ENCODE measurements at regions not wholly inside any gene's neighbourhood (a gene's known extent, or its start where the extent isn't known, plus 50 kb on each side); places are given as distances from the start of the nearest gene placed in this dataset.

DNA sequence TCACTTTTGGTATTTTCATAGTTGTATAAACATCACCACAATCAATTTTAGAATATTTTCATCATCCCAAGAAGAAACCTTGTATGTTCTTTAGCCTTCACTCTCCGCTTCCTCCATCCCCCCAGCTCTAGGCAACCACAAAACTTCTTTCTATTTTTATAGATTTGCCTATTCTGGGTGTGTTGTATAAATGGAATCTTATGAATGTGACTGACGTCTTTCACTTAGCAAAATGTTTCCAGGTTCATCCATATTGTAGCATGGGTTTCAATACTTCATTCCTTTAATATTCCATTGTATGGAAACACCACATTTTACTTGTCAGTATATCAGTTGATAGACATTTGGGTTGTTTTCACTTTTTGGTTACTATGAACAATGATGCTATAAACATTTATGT, 335.8 kb upstream of the GOLIM4 start:
- TF ChIP-seq, protein P1, sequence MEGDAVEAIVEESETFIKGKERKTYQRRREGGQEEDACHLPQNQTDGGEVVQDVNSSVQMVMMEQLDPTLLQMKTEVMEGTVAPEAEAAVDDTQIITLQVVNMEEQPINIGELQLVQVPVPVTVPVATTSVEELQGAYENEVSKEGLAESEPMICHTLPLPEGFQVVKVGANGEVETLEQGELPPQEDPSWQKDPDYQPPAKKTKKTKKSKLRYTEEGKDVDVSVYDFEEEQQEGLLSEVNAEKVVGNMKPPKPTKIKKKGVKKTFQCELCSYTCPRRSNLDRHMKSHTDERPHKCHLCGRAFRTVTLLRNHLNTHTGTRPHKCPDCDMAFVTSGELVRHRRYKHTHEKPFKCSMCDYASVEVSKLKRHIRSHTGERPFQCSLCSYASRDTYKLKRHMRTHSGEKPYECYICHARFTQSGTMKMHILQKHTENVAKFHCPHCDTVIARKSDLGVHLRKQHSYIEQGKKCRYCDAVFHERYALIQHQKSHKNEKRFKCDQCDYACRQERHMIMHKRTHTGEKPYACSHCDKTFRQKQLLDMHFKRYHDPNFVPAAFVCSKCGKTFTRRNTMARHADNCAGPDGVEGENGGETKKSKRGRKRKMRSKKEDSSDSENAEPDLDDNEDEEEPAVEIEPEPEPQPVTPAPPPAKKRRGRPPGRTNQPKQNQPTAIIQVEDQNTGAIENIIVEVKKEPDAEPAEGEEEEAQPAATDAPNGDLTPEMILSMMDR (IDR thresholded peaks at IDR 0.05; ENCODE audit: low read length): no peak
- no peak for TF ChIP-seq EZH2 (IDR thresholded peaks at IDR 0.05; ENCODE audit: borderline replicate concordance, low read length)
